ENCODE measurements at regions not wholly inside any gene's neighbourhood (a gene's known extent, or its start where the extent isn't known, plus 50 kb on each side); places are given as distances from the start of the nearest gene placed in this dataset.

DNA sequence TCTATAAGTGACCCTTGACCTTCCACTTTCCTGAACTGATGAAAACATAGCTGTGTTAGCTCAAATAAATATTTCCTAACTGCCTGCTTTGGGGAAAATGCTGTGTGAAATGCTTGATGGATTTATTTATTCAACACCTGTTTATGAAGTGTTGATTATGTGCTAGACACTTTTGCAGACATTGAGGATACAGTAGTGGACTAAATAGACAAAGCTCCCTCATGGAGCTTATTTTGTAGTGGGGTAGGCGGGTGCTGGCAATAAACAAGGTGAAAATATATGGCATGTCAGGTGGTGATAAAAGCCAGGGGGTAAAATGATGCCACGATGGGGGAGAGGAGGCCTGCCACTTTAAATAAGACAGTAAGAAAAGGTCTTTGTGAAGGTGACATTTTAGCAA lies 50.2 kb upstream of the TLR3 start:
- TF ChIP-seq, protein P1, sequence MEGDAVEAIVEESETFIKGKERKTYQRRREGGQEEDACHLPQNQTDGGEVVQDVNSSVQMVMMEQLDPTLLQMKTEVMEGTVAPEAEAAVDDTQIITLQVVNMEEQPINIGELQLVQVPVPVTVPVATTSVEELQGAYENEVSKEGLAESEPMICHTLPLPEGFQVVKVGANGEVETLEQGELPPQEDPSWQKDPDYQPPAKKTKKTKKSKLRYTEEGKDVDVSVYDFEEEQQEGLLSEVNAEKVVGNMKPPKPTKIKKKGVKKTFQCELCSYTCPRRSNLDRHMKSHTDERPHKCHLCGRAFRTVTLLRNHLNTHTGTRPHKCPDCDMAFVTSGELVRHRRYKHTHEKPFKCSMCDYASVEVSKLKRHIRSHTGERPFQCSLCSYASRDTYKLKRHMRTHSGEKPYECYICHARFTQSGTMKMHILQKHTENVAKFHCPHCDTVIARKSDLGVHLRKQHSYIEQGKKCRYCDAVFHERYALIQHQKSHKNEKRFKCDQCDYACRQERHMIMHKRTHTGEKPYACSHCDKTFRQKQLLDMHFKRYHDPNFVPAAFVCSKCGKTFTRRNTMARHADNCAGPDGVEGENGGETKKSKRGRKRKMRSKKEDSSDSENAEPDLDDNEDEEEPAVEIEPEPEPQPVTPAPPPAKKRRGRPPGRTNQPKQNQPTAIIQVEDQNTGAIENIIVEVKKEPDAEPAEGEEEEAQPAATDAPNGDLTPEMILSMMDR (IDR thresholded peaks at IDR 0.05) = no peak
- Histone ChIP-seq H3K36me3 (no peaks in the 10 kb centered on the region), H3K4me3 (no peak overlapping the region), H3K9me3 (no peaks in the 10 kb centered on the region), H3K27ac (no peak overlapping the region), H3K4me1 (peaks cover 0 to 23% of the 10 kb centered on the region in 2 donors), H3K27me3 (no peaks in the 10 kb centered on the region)
- DNase-seq (ENCODE audit: low spot score) = peak; percentile 26

Data from right atrium auricular region (tissue), 2 donors.